Amniotic epithelial cell (primary cell): ENCODE measurements at regions not wholly inside any gene's neighbourhood (a gene's known extent, or its start where the extent isn't known, plus 50 kb on each side); places are given as distances from the start of the nearest gene placed in this dataset.
"Not testable (repeated sequence)": the region's sequence is repeated elsewhere in the genome, so short reads cannot be mapped to it uniquely, and the experiment has no call there.

ENCODE experiments used
- DNase-seq: peaks from one replicate; pipeline ENCODE4 v3.0.0-alpha.2; 2010; ENCODE audit warnings: low read depth

- DNase-seq = no peak
Measured at GRCh38 chr18:59038295-59039039, 101.2 kb upstream of the SEC11C start.

DNA sequence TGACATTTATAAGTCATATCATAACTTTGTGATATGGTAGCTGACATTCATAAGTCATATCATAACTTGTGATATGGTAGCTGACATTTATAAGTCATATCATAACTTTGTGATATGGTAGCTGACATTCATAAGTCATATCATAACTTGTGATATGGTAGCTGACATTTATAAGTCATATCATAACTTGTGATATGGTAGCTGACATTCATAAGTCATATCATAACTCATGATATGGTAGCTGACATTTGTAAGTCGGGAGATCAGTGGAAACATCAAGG lies 100.7 kb upstream of the SEC11C start:
- not testable (repeated sequence) for DNase-seq

DNA sequence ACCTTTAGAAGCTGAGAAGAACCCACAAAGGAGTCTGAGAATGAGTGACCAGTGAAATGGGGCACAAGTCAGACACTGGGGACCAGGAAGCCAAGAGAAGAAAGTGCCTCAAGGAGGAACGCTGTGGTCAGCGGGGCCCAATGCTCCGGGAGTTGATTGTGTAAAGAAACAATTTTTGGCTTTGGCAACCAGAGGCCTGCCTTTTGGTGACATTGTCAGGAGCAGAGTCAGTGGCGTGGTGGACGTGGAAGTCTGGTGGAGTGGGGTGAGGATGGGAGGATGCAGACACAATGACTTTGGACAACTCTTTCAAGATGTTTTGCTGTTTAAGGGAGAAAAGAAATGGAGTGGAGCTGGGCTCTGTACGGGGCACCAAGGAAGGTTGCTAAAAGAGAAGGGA lies 100.2 kb upstream of the SEC11C start:
- DNase-seq = no peak

DNA sequence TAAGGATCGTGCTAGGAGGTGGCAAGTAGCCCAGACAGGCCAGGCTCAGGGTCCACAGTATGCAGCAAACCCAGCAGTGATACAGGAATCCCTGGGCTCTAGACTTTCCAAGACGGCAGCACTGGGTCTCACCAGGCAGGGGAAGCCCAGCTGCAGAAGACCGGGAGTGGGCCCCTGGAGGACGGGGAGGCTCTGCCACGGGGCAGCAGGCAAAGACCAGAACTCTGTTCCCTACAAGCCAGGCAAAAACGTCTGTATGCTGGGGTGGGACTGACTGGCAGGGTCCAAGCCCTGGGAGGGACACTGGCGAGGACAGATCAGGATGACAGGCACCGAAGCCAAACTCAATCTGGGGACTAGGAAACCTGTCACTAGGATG lies 98.9 kb upstream of the SEC11C start:
- DNase-seq = no peak

DNA sequence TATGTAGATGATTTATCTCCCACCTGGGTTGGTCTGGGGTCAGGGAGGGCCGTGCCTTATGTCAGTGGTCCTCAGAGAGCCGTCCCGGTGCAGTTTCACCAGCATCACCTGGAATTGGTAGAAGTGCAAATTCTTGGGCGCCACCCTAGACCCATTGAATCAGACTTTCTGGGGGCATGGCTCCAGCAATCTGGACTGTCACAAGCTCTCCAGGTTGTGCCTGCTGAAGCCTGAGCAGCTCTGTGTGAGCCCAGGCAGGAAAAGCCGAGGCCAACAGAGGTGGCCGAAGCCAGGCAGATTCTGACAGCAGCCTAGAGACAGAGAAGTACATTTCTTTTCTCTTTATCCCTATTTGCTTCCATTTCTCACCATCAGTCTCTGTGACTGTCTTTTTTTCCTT lies 98.4 kb upstream of the SEC11C start:
- DNase-seq = no peak

DNA sequence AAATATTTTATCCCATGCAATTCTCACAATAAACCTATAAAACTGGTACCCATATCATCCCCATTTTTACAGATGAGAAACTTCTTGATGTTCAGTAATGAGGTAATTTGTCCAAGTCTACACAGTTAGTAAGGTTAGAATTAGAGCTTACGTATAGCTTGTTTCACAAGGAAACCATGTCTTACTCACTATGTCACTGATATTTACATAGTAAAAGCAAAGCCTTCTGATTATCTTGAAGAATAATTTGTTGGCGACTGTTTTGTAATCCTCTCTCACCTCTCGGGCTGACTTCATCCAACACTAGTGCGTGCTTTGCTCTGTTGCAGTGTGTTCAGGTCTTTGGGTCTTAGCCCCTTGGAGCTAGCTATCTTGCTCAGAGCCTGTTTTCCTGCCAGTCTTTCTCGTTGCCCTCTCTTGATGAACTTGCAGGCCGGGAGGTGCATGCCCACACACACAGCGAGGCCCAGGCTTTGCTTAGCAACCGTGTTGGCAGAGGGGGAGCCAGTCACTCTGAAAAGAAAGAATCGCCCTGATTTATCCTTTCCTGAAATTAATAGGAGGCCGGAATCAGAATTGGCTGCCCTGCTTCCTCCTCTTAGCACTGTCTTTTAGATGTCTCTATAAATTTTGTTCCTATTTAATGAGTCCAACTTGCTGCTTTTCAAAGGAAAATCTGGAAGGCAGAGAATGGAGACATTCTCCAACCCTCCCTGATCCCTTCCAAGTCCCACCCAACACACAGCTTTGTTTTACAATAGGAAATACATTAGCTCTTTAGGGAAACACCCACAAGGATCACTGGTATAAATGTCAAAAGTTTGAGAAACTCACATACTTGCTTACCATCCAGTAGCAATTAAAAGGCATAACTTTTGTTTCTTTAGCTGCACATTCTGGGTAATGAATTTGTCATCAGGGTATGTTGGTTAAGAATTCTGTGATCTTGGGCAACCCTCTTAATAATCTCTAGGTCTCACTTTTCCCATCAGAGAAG lies 97.6 kb upstream of the SEC11C start:
- DNase-seq = peak; percentile 52

DNA sequence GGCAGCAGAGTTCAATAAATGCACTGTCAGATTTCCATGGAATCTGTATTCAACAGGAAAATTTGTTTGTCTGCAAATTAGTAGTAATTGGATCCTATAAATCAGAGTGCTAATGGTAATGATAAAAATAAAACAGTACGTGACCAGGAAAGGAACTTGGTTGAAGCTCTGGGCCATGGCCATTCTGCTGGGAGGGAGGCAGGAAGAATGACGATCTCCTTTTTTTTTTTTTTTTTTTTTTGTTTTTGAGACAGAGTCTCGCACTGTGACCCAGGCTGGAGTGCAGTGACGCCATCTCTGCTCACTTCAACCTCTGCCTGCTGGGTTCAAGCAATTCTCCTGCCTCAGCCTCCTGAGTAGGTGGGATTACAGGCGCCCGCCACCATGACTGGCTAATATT lies 94.8 kb upstream of the SEC11C start:
- no peak for DNase-seq

GRCh38 chr18:59047321-59048047 lies 92.2 kb upstream of the SEC11C start:
- no peak for DNase-seq

- DNase-seq = no peak
Measured at GRCh38 chr18:59048048-59048363, 91.7 kb upstream of the SEC11C start.

GRCh38 chr18:59048378-59048777 lies 91.3 kb upstream of the SEC11C start:
- DNase-seq = no peak

DNA sequence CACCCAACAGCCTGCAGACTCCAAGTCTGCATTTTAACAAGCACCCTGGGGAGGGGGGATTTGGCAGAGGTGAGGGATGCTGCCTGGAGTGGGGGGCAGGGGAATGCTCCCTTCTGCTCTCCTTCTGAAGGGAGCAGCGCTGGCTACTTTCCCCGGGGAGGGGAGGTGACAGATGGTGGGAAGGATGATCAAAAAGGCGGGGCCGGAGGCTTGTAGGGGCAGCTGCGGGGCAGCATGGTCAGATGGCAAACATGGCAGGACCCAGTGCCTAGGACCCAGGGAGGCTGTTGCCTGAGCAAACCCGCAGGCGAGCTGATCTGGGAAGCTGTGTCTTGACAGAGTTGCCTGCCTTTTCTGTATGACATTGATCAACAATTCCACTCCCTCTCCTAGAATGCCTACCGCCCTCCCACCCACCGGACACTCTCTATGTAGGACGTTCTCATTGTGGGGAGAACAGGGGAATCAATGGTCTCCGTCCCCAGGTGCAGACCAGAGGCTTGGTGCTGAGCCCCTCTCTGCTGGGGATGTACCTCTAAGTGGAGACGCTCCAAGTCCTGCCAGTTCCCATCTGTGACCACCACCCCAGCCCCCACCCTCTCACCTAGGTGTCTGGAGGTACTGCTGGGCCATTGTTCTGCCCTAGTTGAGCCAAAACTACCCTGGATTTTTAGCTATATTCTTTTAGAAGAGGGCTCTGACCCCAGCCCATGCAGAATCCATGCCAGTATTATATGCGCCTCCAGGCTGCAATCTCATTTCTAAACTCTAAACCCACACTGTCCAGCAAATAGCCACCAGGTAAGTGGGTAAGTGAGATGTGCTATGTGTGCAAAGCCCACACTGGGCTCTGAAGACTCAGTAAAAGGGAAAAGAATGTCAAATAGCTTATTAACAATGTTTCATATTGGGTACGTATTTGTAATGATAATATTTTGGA lies 89.7 kb upstream of the SEC11C start:
- no peak for DNase-seq

DNA sequence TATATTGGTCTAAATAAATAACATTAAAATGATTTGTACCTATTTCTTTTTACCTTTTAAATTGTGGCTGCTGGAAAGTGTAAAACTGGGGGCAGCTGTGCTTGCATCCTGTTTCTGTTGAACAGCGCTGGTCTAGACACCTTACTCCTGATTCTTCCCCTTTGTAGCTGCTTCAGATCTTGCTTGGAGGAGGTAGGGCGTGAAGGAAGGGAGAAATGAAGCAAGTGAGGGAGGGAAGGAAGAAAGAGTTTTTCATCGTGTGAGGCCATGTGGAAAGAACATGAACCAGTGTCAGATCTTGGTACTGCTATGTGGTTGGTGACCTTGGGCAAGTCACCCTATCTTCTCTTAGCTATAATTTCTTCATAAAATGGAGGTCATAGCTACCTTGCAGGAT lies 89.0 kb upstream of the SEC11C start:
- DNase-seq = no peak

- DNase-seq = peak; percentile 45
Measured at GRCh38 chr18:59051470-59052165, 88.1 kb upstream of the SEC11C start.

DNA sequence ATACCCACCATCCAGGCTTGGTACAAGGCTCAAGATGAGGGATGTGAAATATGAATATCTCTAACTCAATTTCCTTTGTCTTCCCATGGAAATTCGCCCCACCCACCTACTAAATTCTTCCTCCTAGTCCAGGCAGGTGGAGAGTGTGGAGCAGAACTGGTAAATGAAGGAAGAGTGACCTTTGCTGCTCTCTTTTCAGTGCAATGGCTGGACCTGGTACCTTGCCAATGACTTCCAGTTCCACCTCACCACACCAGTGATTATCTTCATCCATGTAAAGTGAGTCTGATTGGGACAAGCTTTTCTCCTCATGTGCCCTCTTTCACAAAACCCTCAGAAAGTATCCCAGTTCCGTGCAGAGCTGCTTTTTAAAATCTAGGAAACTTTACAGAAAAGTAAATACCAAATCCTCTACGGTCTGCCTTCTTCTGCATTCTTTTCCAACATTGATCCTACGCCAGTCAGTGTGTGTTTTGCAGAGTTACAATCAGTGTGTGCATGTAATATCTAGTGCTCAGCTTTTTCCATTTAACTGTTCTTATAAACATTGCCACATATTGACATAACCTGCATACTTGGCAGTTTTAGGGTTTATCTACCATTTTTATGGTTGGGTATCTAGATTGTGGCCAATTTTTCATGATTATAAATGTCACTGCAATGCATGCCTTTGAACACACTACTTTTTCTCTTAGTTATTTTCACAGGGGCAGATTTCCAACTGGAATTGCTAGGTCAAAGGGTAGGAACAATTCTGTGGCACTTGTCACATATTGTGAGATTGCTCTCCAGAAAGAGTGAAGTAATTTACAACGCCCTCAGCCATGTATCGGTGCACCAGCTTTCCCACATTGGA lies 86.5 kb upstream of the SEC11C start:
- DNase-seq = peak; percentile 85

GRCh38 chr18:59054496-59055287 lies 85.0 kb upstream of the SEC11C start:
- peak; percentile 66 for DNase-seq

DNA sequence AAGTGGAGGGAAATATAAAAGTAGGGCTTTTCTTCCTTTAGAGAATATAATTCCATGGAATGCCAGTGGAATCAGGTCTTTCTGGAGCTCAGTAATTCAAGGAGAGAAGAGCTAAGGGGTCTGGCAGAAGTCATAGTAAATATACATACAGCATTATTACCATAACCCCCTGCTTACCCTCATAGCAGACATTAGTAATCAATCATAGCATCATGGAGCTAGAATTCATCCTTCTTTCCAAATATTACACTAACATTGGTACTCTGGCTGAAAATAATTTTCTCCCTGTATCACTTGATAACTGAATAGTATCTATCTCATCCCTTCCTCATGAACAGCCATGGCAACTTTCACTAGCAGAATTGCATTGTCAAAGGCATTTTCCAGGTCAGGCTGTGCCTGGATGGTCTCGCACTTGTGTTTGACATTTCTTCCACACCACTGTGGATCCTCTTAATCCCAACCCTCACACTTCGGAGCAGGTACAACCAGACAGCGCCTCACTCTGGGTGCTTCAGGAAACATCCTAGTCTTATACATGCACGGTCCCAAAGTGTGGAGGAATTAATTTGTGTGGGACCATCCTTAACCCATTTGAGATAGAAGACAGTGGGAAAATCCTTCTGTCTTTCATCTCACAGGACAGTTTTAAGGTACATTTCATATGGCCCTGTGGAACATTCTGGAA lies 84.2 kb upstream of the SEC11C start:
- peak; percentile 50 for DNase-seq

- peak; percentile 66 for DNase-seq
Measured at GRCh38 chr18:59056706-59057492, 82.8 kb upstream of the SEC11C start.

DNA sequence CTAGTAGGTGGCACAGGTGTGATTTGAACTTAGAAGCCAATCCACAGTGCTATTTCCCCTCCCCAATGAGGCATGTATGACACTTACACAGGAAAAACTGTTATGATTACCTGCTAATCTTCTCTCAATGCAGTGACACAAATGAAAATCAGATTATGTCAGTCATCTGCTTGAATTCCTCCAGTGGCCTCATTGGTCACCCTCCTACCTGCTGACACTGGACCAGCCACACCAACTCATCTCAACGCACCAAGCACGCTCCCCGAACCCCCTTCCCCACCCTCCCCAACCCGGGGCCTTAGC lies 82.2 kb upstream of the SEC11C start:
- no peak for DNase-seq
